Stimulated activated CD4-positive, alpha-beta T cell treated with anti-CD3 and anti-CD28 coated beads, Interleukin-4, amount 100 ng/mL, for 24 hours (primary cell): ENCODE measurements at regions not wholly inside any gene's neighbourhood (a gene's known extent, or its start where the extent isn't known, plus 50 kb on each side); places are given as distances from the start of the nearest gene placed in this dataset.
"Not testable (repeated sequence)": the region's sequence is repeated elsewhere in the genome, so short reads cannot be mapped to it uniquely, and the experiment has no call there.

Experiments
- DNase-seq: peaks from one replicate; pipeline ENCODE4 v3.0.0-alpha.2; 2020

DNA sequence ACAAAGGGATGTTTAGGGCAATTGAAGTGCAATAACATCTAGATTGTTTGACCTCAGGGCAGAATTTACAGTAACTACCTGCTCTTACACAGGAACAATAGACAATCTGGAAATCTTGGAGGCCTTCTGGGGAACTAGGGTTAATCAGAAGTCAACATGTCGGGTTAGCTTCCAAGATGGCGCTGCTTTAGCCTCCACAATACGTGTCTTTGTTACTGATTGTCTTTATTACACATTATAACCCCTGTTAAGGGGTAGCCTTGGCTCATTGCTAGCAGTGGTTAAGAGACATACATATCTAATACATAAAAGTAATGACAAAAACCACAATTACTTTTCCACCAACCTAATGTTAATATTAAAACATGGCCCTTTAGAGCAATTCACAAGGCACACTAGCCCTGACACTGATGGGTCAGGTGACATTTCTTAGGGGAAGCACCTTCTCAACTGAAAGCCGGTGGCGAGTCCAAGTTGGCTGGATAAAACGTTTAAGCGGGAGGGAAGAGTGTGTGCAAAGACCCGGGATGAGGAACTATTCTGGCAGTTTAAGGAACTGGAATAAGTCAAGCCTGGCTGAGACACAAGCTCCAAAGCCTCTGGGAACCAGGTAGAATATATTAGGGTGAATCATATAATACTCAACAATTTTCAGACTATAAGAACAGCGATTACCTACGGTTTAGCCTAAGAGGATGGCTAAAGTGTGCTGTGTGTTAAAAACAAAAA is 236.9 kb downstream of the BCAS1 start:
- no peak for DNase-seq

DNA sequence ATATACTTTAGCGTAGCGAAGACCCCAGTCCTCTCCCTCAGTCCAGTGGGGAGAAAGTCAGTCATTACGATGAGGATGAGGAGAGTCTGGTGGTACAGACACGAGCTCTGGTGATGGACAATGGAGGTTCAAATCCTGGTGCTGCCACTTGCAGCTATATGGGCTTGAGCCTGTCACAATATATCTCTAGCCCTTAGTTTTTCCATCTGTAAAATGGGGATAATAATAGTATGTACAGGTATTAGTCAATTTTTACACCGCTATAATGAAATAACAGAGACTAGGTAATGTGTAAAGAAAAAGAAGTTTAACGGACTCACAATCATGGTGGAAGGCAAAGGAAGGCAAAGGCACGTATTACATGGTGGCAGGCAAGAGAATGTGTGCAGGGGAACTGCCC is 237.9 kb downstream of the BCAS1 start:
- DNase-seq, result no peak

DNA sequence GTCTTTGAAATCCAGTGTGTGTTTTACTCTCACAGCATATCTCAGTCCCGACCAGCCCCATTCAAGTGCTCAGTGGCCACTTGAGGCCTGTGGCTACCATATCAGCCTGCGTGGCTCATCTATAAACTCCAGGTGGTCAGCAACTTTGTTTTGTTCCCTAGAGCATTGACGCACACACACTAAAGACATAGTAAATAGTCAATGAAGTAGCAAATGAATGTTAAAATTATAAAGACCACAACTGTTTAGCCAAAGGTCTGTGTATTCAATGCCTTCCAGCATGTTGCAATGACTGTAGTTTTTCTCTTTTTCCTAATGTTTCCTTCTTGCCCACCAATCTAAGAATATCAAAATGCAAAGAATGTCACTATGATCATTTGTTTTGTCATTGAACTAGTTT is 238.2 kb upstream of the ZNF217 start:
- DNase-seq, result no peak

DNA sequence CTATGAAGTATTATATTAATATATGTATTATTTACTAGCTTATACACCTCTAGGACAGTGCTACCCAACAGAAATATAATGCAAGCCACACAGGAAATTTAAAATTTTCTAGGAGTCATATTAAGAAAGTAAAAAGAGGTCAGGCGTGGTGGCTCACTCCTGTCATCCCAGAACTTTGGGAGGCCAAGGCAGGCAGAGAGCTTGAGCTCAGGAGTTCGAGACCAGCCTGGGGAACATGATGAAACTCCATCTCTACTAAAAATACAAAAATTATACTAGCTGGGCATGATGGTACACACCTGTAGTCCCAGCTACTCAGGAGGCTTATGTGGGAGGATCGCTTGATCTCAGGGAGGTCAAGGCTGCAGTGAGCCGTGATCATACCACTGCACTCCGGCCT is 237.6 kb upstream of the ZNF217 start:
- DNase-seq, result no peak

DNA sequence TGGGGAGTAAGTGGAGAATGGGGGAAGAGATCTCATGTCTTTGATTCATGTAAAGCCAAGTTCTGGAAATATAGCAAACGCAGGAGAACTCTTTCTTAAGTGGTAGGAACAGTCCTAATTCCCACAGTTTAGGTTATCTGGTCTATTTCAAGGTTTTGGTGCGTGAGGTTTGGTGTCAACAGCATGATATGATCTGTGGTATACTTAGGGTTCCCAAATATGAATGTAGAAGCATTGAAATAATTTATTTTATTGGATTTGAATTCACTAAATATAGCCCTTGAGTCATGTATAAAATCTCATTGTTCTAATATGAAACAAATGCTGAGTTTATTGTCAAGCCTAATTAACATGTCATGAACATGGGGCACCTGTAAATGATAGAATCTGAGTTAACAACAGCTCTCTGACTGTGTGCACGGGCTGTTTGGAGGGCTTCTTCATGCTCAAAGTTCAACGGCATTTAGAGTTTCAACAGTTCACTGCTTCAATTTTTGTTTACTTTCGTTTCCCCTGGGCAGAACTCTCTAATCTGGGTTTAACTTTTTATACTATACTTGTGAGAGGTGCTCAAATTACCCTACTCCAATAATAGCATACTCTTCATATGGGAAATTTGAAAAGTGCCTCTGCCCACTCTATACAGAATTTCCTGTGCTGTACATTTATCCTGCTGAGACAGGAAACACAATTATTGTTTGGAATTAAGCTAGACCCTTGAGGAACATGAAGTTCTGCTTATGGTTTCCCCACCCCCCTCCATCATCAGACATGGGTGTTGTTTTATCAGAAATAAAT is 236.3 kb upstream of the ZNF217 start:
- DNase-seq, result no peak

DNA sequence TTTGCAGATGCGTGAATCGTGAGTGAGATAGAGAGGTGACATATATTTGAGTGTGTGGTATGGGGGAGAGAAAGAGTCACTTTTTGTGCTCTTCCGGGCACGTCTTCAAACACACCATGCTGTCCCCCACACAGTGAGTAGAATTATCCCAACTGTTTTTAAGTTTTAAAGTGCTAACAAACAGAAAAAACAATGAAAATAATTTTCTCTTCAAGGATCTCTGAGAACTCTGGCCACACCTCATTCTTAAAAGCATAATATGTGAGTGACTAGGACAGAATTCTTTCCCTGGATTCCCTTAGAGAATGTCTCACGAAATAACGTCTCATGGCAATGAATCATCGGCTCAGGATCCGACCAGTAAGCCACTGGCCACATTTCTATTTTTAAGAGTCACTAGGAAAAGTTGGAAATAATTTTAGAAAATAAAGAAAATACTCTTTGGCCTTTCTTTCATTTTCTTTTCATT is 235.7 kb upstream of the ZNF217 start:
- no peak for DNase-seq

DNA sequence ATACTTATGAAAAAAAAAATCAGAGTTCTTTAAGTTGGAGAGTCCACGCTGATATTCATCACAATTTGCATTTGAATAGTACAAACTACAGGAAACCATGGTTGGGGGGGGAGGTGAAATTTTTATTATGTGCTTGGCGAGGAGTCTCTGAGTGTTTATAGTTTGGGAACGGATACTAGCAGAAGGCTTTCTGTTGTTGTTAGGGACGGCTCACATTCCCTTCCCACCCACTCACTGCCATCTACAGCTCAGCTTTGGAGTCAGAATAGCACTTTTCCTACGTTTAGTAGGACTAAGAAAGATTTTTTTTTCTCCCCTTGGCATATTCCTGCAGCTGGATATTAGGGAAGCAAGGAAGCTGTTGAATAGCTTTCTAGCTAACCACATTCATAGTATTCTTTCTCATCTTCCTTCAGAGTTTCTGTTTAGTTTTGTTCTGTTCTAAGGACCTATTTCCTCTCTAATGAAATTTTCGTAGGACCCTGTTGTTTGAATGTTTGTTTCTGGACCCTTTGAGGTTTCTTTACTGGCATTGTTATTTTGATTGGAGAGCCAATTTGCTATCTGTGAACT is 235.1 kb upstream of the ZNF217 start:
- no peak for DNase-seq

DNA sequence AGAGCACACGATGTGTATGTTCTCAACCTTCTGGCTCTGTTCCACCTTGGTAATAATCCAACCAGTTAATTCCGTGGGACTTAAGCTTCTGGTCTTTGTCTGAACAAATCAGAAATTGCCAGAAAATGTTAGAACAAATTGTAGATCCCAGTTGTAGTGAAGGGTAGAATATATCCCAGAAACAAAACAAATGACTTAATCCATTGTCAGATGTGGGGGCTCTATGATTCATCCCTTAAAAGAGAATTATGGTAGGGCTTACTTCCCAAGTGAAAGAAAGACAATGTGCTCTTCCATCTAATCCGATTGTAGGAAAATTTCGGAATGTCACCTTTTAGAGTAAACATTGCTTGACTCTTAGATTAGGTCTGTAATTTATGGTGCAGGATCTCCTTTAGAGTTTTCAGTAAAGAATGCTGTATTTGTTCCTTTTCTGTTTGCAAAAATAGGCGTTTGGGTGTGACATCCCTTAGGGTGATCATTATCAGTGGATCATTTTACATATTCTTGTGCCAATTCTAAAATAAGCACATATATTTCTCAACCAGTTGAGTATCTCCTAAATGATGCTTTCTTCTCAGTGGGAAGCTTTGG is 234.5 kb upstream of the ZNF217 start:
- no peak for DNase-seq

GRCh38 chr20:53827292-53828087 is 233.9 kb upstream of the ZNF217 start:
- no peak for DNase-seq

- no peak for DNase-seq
These were observed 233.1 kb upstream of the ZNF217 start for GRCh38 chr20:53826597-53827291.

DNA sequence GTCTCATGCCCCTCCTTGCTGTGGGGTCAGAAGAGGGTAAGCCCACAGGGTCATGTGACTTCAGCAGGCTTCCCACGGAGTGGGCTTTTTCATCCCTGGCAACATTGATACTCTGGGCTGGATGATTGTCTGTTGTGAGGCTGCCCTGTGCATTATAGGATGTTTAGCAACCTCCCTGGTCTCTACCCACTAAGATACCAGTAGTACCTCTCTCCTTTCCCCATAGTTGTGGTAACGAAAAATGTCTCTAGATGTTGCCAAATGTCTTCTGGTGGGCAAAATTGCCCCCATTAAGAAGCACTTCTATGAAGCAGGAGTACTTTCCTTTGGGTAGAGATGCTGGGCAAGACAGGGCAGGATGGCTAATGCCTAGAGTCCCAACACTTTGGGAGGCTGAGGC is 232.5 kb upstream of the ZNF217 start:
- DNase-seq, result no peak

DNA sequence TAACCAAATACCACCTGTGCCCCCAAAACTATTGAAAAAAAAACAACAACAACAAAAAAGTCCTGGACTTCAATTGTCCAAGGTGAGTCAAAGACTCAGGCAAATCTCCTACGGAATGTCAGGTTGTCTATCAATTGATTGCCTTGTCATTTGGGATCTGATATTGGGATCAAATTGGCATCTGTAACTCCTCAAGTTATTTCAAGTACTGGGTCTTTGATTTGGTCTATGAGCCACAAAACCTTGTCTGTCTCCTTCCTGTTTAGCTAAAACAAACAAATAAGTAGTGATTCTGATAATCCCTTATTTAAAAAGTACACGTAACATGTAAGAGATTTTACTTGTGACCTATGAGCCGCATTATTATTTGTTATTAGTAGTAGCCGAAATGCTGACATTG is 231.6 kb upstream of the ZNF217 start:
- no peak for DNase-seq

DNA sequence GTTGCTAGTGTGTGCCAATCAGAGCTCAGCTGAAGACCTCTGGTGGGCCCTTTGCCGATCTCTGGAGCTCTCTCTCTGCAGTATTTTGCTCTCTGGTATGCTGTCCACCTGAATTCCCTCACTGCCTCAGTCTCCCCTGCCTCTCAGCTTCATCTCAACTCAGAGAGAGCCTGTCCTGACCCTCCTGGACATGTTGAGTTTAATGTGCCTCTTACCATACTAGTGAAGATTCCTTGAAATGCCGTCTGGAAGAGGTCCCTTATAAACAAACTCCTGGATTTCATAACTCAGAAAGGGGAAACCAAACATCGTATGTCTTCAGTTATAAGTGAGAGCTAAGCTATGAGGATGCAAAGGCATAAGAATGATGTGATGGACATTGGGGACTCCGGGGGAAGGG is 231.1 kb upstream of the ZNF217 start:
- DNase-seq, result no peak

DNA sequence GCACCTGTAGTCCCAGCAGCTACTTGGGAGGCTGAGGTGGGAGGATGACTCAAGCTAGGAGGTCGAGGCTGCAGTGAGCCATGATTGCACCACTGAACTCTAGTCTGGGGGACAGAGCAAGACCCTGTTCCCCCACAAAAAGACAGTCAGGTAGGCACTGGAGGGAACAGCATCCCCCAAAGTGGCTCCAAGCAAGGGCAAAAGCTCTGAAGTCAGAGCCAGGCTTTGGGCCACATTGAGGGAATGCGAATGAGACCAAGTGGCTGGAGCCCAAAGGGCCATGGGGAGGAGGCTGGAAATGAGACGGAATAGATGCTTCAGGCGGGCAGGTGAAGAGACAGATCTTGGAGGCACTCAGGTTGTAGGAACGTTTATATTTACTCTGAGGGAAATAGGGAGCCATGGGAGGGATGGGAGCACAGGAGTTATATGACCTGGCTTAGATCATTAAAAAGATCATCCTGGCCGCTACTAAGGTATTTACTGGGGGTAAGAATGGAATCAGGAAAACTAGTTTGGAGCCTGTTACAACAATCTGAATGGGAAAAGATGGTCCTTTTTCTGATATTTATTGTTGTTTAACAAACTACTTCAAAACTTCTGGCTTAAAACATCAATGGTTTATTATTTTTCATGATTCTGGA is 229.6 kb upstream of the ZNF217 start:
- DNase-seq, result no peak

DNA sequence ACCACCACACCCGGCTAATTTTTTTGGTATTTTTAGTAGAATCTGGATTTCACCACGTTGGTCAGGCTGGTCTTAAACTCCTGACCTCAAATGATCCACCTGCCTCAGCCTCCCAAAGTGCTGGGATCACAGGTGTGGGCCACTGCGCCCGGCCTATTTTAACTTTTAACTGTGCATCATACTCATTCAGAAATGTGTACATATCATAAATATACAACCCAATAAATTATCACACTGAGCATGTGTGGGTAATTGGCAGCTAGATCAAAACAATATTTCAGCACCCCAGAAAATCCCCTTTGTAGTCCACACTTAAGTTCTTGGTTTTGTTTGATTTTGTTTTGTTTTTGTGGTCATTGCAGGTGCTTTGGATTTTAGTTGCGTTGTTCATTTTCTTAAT is 228.9 kb upstream of the ZNF217 start:
- no peak for DNase-seq

- no peak for DNase-seq
These were observed 226.4 kb upstream of the ZNF217 start for GRCh38 chr20:53819973-53820451.

GRCh38 chr20:53818457-53819177 is 225.0 kb upstream of the ZNF217 start:
- DNase-seq, result no peak

GRCh38 chr20:53817513-53817912 is 223.9 kb upstream of the ZNF217 start:
- DNase-seq, result not testable (repeated sequence)

DNA sequence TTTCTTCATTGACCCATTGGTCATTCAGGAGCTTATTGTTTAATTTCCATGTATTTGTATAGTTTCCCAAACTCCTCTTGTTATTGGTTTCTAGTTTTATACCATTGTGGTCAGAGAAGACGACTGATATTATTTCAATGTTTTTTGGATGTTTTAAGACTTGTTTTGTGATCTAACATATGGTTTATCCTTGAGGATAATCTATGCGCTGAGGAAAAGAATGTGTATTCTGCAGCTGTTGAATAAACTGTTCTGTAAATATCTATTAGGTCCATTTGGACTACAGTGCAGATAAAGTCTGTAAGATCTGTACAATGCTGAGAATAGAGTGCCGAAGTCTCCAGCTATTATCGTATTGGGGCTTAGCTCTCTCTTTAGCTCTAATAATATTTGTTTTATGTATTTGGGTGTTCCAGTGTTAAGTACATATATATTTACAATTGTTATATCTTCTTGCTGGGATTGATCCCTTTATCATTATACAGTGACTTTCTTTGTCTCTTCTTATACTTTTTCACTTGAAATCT is 223.3 kb upstream of the ZNF217 start:
- DNase-seq, result no peak

- no peak for DNase-seq
These were observed 221.9 kb upstream of the ZNF217 start for GRCh38 chr20:53815509-53815908.

DNA sequence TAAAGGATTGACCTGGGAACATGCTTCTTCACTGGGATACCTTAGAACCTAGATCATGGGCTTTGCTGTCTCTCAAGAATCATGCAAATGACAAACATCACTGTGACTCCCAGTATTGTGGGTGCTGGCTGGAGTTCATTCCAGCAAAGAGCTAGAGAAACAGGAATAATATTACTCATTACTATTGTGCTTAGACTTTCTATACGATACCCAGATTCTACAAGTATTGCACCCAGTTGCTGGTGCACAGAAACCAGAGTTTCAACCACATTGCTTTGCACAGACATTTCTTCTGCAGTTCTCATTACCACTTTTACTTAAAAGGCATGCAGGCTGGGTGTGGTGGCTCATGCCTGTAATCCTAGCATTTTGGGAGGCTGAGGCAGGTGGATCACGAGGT is 220.4 kb upstream of the ZNF217 start:
- no peak for DNase-seq
